GM12872 (cell line): ENCODE measurements at regions not wholly inside any gene's neighbourhood (a gene's known extent, or its start where the extent isn't known, plus 50 kb on each side); places are given as distances from the start of the nearest gene placed in this dataset.

Experiments
- CTCF ChIP-seq: IDR thresholded peaks from 3 replicates; pipeline ENCODE4 v1.5.1; 2011; ENCODE audit warnings: low read depth, mild to moderate bottlenecking, low read length, moderate library complexity; ENCODE audit not compliant: insufficient read depth

- TF ChIP-seq CTCF = no peak
Measured at GRCh38 chr2:19462256-19462645, 103.8 kb upstream of the OSR1 start.

GRCh38 chr2:19461504-19462255 is 103.3 kb upstream of the OSR1 start:
- TF ChIP-seq CTCF = no peak

- no peak for TF ChIP-seq CTCF
Measured at GRCh38 chr2:19460761-19461160, 102.3 kb upstream of the OSR1 start.

GRCh38 chr2:19458427-19459003 is 100.1 kb upstream of the OSR1 start:
- TF ChIP-seq CTCF = no peak

- TF ChIP-seq CTCF = no peak
Measured at GRCh38 chr2:19457809-19458208, 99.4 kb upstream of the OSR1 start.

GRCh38 chr2:19456705-19457309 is 98.4 kb upstream of the OSR1 start:
- no peak for TF ChIP-seq CTCF

GRCh38 chr2:19454125-19454524 is 95.7 kb upstream of the OSR1 start:
- no peak for TF ChIP-seq CTCF
